ENCODE measurements at regions not wholly inside any gene's neighbourhood (a gene's known extent, or its start where the extent isn't known, plus 50 kb on each side); places are given as distances from the start of the nearest gene placed in this dataset.

DNA sequence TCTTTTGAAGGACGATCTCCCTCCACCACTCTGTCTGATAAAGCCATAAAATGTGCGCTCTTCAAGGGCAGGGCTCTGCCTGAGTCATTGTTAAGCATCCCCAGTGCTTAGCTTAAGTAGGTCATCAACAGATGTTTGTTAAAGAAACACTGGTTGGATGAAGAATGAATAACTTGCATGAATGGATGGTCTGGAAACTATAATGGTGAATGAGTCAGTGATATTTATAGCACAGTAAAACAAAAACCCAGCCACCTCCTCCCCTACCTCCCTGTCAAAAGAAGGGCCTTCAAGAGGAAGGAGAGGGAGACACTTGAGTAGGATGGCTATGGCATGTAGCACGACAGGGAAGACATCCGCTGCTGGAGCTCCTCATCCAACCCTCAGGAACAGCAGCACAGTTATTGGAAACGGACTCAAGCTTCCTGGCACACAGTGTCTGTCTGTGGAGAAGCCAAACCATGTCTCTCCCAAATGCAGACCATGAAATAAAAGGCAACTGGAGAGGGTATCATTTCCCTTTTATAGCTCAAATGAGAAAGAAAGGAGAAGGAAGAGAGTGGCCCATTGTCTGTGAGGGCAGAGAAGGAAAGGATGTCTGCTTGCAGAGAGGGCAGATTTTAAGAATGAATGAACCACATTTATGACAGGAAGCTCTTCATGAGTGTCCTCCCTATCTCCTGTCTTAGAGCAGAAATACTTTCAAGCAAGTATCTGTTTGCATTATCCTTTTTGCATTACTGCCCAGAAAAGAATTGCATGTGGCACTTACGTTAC lies 183.5 kb upstream of the UBL3 start:
- Histone ChIP-seq H3K4ac (replicated peaks; ENCODE audit: insufficient read length, low read depth, low read length) (no peak overlapping the region), H3K23ac (ENCODE audit: insufficient read length) (no peak overlapping the region), H2BK15ac (ENCODE audit: low read length) (no peak overlapping the region), H4K5ac (ENCODE audit: insufficient read length, low read depth, low read length) (no peak overlapping the region), H3K36me3 (ENCODE audit: control insufficient read depth in 2 of 4, insufficient read depth in 4 of 4, low read length in 3 of 4) (no peaks in the 10 kb centered on the region), H3K4me3 (ENCODE audit: extremely low read depth in 1 of 4, insufficient read depth in 2 of 4, low read depth in 3 of 4, low read length in 4 of 4) (no peak overlapping the region), H3K27ac (ENCODE audit: low read depth, low read length) (no peak overlapping the region; the same call in 1 of the 2 replicates), H3K18ac (ENCODE audit: extremely low read depth, low read length) (no peak overlapping the region), H3K79me1 (ENCODE audit: low read depth, low read length) (0 out of 2 replicates have a peak, but pooled peaks cover 2% of the 10 kb centered on the region), H3K4me2 (ENCODE audit: insufficient read depth in 1 of 2, low read depth in 2 of 2, low read length in 2 of 2) (no peak overlapping the region), H3K79me2 (ENCODE audit: control insufficient read depth in 1 of 2, insufficient read depth in 2 of 2, low read length in 2 of 2) (no peaks in the 10 kb centered on the region; a peak in 1 of 4 replicates), H2BK5ac (ENCODE audit: low read depth, low read length) (no peak overlapping the region), H3K56ac (replicated peaks; ENCODE audit: insufficient read length, low read depth, low read length) (no peak overlapping the region), H4K20me1 (replicated peaks in 1 of 2; ENCODE audit: control insufficient read depth in 1 of 2, insufficient read depth in 2 of 2, low read length in 2 of 2) (no peaks in the 10 kb centered on the region), H4K91ac (replicated peaks; ENCODE audit: insufficient read length, low read length) (no peak overlapping the region), H2BK120ac (replicated peaks; ENCODE audit: low read depth, low read length) (no peak overlapping the region), H4K8ac (ENCODE audit: extremely low read depth, insufficient read depth, low read length) (no peak overlapping the region), H3K9me3 (ENCODE audit: insufficient read depth in 2 of 2, low read depth in 1 of 2, low read length in 1 of 2) (no peaks in the 10 kb centered on the region), H3K27me3 (replicated peaks in 1 of 4; ENCODE audit: control insufficient read depth in 3 of 4, extremely low read depth in 1 of 4, insufficient read depth in 3 of 4, low read length in 3 of 4) (no peaks in the 10 kb centered on the region), H2AFZ (ENCODE audit: low read length) (no peak overlapping the region), H3K9ac (replicated peaks in 1 of 4; ENCODE audit: extremely low read depth in 1 of 4, low read depth in 3 of 4, low read length in 3 of 4) (no peak overlapping the region), H2BK12ac (ENCODE audit: low read depth, low read length) (no peak overlapping the region), H3K14ac (ENCODE audit: insufficient read length) (no peak overlapping the region), H2AK5ac (ENCODE audit: low read depth, low read length) (no peak overlapping the region), H3K23me2 (ENCODE audit: low read depth, low read length) (no peaks in the 10 kb centered on the region; the same call in 1 of the 2 replicates), H2BK20ac (ENCODE audit: low read length) (no peak overlapping the region), H3K4me1 (replicated peaks in 1 of 4; ENCODE audit: control insufficient read depth in 3 of 4, insufficient read depth in 4 of 4, low read length in 3 of 4) (peaks cover 0 to 7% (median 3%) of the 10 kb centered on the region in 4 experiments; a peak in 3 of 7 replicates)
- POLR2A ChIA-PET (ENCODE audit: partially characterized antibody) = interaction anchor here (0.8 kb wide), 1 partner anchor 22 kb away, joined by 3 read pairs; no protein-coding TSS in a partner anchor
- CTCF ChIA-PET (ENCODE audit: partially characterized antibody) = interaction anchor here (1.1 to 1.5 kb wide), 4 partner anchors 13 to 78 kb away, joined by 3 to 4 read pairs (median 3); no protein-coding TSS in a partner anchor
- DNase-seq (ENCODE audit: low read depth in 1 of 2, low spot score in 2 of 2) (no peak), FAIRE-seq (no peak)
- 87% methylated on average over 6 of the region's 6 CpGs; no CpG with 5 or more reads in 1 of the 2 experiments for WGBS, 2 experiments (ENCODE audit: extremely low coverage in 1 of 2, insufficient coverage in 1 of 2, insufficient read length in 1 of 2, insufficient replicate concordance in 2 of 2, low coverage in 1 of 2, low lambda C conversion rate in 2 of 2, missing lambda C conversion rate in 1 of 2)
- TF ChIP-seq TEAD4 (IDR thresholded peaks at IDR 0.05; ENCODE audit: low read depth, low read length) = no peak
- no peak for TF ChIP-seq BCL11A (IDR thresholded peaks at IDR 0.05; ENCODE audit: low read depth in 2 of 2, low read length in 2 of 2)
- no peak for TF ChIP-seq CTBP2 (IDR thresholded peaks at IDR 0.05; ENCODE audit: borderline replicate concordance, insufficient read depth, insufficient read length, low read length)
- no peak for TF ChIP-seq CEBPB (IDR thresholded peaks at IDR 0.05; ENCODE audit: low read depth, low read length)
- TF ChIP-seq, protein P1, sequence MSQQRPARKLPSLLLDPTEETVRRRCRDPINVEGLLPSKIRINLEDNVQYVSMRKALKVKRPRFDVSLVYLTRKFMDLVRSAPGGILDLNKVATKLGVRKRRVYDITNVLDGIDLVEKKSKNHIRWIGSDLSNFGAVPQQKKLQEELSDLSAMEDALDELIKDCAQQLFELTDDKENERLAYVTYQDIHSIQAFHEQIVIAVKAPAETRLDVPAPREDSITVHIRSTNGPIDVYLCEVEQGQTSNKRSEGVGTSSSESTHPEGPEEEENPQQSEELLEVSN (IDR thresholded peaks at IDR 0.05) = no peak
- no peak for TF ChIP-seq TAF1 (IDR thresholded peaks at IDR 0.05; ENCODE audit: low read depth, low read length)
- TF ChIP-seq RFX5 (IDR thresholded peaks at IDR 0.05; ENCODE audit: borderline replicate concordance, low read depth, low read length) = no peak
- no peak for TF ChIP-seq CBX5 (IDR thresholded peaks at IDR 0.05; ENCODE audit: low read depth, low read length)
- no peak for TF ChIP-seq ATF2 (IDR thresholded peaks at IDR 0.05; ENCODE audit: low read length)
